Spleen (tissue), 7 donors: ENCODE measurements at regions not wholly inside any gene's neighbourhood (a gene's known extent, or its start where the extent isn't known, plus 50 kb on each side); places are given as distances from the start of the nearest gene placed in this dataset.

Experiments used
- POLR2A ChIP-seq, 3 donors: fragments of 450-650 bp; IDR thresholded peaks; one replicate each; pipeline ENCODE4 v1.5.1; 2017; ENCODE audit warnings: antibody characterized with exemption in 3 of 3, mild to moderate bottlenecking in 1 of 3
- POLR2AphosphoS5 ChIP-seq, 3 donors: sonication (generic); formaldehyde crosslinking; IDR thresholded peaks; one replicate each; pipeline ENCODE4 v1.5.1; 2017; ENCODE audit warnings: antibody characterized with exemption in 3 of 3
- TF ChIP-seq, protein P1 (sequence below), 11 experiments: fragments of 200-600 bp in 7 of 11; fragments of 450-650 bp in 4 of 11; sonication (generic) in 4 of 11; IDR thresholded peaks in 8 of 11; conservative IDR thresholded peaks in 3 of 11; 1 replicate in 7 of 11; 2 replicates in 4 of 11; pipeline versions ENCODE4 v1.4.0 to v1.8.0; 2016 to 2021; ENCODE audit warnings: antibody characterized with exemption in 11 of 11, inconsistent platforms in 4 of 11, mild to moderate bottlenecking in 1 of 11
- donor health status: DM: no; HTN: no; CAD: no; lungs with moderate emphysema.
- donor health status: DM: no; HTN: no; CAD: no.
- donor health status: DM: no; HTN: no; CAD: no.

DNA sequence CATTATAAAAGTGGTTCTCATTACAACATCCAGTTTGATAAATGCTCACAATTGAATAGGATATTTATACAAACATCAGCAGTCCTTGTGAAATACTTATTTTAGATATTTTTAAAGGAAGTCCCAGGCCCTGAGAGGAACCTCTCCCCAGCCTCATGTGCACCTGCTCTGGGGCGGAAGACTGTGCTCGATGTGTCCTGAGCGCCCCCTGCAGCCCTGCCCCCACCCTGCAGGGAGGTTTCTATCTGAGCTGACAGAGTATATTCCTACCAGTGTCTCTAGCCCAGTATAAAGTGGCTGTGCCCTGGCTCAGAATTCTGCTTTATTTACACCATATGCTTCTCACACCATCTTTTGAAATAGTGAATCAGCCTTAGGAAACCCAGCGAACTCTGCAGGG, 1349.1 kb downstream of the TMEM121 start:
- TF ChIP-seq, protein P1, sequence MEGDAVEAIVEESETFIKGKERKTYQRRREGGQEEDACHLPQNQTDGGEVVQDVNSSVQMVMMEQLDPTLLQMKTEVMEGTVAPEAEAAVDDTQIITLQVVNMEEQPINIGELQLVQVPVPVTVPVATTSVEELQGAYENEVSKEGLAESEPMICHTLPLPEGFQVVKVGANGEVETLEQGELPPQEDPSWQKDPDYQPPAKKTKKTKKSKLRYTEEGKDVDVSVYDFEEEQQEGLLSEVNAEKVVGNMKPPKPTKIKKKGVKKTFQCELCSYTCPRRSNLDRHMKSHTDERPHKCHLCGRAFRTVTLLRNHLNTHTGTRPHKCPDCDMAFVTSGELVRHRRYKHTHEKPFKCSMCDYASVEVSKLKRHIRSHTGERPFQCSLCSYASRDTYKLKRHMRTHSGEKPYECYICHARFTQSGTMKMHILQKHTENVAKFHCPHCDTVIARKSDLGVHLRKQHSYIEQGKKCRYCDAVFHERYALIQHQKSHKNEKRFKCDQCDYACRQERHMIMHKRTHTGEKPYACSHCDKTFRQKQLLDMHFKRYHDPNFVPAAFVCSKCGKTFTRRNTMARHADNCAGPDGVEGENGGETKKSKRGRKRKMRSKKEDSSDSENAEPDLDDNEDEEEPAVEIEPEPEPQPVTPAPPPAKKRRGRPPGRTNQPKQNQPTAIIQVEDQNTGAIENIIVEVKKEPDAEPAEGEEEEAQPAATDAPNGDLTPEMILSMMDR (IDR thresholded peaks at IDR 0.05 in 8 of 11, conservative IDR thresholded peaks at IDR 0.05 in 3 of 11), result peak in 6 of 11 experiments; percentile 18 to 64 (median 46)
- TF ChIP-seq POLR2AphosphoS5 (IDR thresholded peaks at IDR 0.05), result no peak
- no peak for TF ChIP-seq POLR2A (IDR thresholded peaks at IDR 0.05)
